ENCODE measurements at regions not wholly inside any gene's neighbourhood (a gene's known extent, or its start where the extent isn't known, plus 50 kb on each side); places are given as distances from the start of the nearest gene placed in this dataset.
"Not testable (repeated sequence)": the region's sequence is repeated elsewhere in the genome, so short reads cannot be mapped to it uniquely, and the experiment has no call there.

DNA sequence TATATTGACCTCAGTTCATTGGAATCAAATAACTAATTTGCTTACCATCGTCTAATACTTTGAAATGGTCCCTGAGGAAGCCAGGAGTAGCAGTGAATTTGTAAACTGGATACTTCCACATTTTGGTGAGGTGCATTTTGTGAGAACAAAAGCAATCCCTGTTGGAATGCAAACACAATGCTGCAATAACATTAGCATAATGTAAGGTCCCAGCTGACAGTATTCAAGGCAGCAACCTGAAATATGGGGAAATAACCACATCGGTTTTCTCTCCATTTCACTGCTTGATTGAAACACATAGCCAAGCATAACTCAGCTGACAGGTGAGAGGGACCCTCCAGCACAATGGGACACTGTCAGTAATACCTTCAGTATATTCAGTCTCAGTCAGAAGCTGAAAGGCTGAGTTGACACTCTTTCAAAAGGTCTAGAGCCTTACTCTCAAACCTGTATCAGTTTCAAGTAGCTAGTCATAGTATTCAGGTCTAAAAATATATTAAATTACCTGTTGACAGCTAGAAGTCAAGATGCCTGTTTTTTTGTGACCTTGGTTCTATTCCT, 1311.9 kb upstream of the NRXN1 start:
- no peak for DNase-seq

DNA sequence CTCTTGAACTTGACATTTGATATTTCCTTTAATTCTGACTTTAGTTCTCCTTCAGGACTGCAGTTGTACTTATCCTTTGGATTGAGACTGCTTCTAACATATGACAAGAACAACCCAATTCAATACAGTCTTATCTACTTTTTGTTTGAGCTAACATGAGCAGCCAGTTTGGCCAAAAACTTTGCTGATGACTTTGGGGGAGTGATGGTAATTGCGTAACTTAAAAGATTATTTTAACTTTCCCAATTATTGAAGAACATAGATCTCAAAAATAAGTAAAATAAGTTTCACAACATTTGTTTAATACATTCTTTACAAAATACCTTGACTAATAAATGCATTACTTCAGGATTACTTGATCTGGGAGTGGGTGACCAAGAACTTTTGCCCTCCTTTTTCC, 1311.1 kb upstream of the NRXN1 start:
- DNase-seq: no peak

DNA sequence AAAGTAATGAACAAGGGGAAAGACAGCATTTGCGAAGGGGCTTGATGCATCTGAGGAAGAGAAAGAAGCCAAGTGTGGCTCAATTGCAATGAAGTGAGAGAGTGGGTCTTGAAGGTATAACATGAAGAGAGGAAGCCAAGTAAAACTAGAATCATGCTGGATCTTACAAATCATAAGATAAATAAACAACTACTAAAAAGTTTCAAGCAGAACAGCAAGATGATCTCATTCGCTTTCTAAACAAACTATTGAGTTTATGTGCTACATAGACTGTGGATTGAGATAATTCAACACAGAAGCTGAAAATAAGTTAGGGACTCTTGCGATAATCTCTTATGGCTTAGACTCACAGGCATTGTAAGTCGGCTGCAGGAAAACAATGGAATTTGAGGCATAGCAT, 1310.5 kb upstream of the NRXN1 start:
- DNase-seq: no peak

DNA sequence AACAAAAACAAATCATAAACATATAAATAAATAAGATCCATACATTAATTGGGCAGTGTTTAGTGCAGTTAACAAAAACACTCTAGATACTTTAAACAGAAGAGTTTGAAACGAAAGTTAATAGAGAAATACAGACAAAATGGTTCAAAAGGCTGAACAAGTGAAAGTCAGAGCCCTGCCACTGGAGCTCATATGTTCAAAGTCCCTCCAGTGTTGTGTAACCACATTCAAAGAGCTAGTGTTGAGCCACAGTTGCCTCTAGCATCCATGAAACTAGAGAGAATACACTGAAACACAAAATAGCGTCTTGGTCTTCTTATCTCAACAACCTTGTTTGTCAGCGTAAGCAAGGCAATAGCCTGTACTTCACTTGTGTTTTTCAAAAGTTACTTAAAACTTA, 1309.8 kb upstream of the NRXN1 start:
- no peak for DNase-seq

DNA sequence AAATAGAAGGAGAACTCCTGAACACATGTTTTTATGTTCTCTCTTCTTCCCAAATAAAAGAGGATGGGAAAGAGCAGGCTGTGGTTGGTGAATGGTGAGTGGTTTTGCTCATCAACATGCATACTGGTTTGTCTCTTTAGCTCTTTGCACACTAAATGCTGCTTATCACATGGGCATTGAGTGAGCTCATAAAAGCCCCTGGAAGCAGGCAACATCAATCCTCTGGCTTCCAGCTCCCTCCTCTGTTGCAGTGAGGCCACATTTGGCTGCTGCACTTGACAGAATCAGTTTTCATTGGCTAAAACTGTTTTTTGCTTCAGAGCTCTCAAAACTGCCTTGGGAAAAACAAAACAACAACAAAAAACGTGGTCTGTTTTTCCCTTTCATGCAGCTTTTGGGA, 1308.2 kb upstream of the NRXN1 start:
- no peak for DNase-seq

DNA sequence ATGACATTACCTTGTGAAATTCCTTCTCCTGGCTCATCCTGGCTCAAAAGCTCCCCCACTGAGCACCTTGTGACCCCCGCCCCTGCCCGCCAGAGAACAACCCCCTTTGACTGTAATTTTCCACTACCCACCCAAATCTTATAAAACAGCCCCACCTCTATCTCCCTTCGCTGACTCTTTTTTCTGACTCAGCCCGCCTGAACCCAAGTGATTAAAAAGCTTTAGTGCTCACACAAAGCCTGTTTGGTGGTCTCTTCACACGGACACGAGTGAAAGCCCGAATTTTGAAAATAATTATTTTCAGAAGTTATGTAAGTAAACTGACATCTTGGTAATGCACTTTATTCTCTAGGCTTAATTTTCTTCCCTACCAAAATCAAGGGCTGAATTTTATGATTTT, 1305.9 kb upstream of the NRXN1 start:
- not testable (repeated sequence) for DNase-seq

DNA sequence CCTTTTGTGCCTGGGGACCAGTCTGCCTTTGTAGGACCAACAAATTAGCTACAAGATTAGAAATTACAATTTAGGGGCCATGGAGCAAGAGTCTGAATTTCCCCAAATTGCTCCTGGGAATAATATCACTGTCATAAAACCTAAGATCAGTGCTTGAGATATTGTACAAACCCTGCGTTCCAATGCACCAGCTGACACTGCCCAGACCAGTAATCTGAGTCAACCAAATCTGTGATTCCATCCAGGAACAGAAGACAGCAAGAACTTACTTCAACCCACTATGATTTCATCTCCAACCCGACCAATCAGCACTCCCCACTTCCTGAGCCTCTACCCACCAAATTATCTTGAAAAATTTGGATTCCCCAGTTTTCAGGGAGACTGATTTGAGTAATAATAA, 1305.0 kb upstream of the NRXN1 start:
- no peak for DNase-seq

DNA sequence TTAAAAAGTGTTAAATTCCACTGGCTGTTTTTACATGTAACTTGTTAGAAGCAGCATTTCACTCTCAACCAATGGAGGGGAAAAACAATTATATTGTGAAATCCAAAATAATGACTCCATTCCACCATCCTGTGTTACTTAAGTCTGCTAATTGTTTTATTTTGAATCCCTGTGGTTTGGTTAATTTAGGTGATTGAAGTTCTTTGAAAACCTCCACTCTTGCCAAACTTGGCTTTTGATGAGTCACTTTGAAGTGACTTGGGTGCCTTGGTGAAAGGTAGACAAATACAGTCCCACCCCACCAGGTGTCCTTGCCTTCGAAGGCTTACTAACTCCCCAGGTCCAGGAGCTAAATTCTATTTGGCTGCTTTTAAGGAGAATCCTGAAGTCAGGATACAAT, 1303.8 kb upstream of the NRXN1 start:
- no peak for DNase-seq

DNA sequence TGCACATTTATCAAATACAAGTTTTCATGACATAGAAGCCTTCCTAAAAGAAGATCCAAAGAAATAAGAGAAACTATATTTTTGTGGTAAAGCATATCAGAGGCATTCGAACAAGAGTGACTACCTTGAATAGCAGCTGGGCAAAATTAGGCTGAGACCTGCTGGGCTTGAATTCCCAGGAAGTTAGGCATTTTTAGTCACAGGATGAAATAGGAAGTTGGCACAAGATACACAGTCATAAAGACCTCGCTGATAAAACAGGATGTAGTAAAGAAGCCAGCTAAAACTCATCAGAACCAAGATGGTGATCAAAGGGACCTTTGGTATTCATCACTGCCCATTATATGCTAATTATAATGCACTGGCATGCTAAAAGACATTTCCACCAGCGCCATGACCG, 1302.3 kb upstream of the NRXN1 start:
- no peak for DNase-seq

DNA sequence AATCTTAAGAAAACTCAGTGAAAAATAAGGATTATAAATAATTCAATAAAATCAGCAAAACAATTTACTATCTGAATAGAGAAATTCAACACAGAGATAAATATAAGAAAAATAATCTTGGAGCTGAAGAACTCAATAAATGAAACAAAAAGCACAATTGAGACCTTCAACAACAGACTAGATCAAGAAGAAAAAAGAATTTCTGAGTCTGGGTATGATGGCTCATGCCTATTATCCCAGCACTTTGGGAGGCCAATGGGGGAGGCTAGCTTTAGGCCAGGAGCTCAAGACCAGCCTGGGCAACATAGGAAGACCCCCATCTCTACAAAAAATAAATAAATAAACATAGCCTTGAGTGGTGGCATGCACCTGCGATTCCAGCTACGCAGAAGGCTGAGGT, 1295.7 kb upstream of the NRXN1 start:
- DNase-seq: no peak

DNA sequence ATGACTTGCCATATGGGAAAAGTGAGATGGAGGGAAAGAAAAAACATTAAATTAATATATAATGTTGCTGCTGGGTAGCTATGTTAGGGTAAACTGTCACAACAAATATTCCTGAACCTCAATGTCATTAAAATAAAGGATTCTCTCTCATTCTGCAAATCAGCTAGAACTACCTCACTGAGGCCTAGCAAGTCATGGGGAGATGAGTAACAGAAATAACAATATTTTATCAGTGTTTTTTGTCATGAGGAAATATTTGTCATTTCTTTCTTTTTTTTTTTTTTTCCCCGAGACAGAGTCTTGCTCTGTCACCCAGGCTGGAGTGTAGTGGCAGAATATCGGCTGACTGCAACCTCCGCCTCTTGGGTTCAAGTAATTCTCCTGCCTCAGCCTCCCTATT, 1282.3 kb upstream of the NRXN1 start:
- no peak for DNase-seq

DNA sequence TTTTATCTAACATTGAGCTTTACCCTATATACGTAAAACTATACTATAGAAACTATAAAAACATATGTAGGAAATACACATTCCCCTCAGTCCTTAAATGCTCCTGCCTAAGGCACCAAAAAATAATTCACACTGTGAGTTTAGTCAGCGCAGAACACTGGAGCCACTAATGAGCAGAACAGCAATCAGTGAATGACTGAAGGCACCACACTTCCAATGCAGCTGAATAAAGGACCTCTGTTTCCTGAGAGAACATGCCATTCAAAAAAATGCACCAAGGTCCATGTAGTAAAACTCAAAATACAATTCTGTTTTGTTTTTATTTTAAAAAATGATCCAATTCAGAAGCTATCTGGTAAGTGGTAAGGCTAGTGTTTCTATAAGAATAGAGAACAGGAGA, 1280.6 kb upstream of the NRXN1 start:
- no peak for DNase-seq

DNA sequence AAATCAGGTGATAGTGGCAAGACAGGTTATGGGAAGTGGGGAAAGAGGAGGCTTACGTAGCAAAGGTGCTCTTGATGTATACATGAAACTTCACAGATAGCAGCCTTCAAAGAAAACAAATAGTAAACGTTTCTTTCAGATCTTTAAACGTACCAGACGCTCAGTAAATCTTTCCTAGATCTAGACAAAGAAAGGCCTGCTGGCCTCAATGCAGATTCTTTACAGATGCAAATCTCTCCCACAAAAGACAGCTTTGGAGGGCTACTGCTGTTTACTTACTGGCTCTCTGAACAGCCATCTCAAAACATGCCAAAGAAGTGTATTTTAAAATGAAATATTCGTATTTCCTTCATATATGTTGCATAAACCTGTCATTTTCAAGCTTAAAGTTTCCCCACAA, 1279.9 kb upstream of the NRXN1 start:
- DNase-seq: no peak

DNA sequence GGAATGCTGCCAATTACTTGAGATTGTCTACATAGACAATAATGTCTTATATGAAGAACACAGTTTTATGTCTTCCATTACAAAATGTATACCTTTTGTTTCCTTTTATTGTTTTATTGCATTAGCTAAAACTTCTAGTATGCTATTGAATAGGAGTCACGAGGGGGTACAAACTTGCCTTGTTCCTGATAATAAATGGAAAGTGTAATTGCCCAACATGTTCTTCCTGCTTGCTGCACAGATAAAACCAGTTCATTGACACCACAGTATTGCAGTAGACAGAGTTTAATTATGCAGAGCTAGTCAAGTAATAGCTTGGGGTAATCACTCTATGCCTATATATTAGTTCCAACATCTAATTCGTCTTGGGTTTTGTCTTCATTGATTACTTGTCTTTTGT, 1276.2 kb upstream of the NRXN1 start:
- no peak for DNase-seq

DNA sequence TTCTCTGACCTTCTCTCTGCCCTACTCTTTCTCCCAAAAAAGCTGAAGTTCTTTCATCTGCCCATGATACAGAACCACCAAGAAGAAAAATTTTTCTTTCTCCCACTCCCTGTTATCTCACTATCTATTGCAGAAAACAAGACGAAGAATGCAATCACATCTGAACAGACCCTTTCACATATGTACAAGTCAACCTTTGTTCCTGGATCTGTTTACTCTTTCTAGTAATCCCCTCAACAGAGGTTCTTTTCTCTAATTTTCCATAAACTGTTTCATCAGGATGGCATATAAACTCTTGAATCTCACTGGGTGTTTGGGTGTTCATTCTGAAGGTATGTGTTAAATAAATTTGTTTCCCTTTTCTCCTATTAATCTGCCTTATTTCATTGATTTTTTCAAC, 1262.7 kb upstream of the NRXN1 start:
- DNase-seq: no peak

DNA sequence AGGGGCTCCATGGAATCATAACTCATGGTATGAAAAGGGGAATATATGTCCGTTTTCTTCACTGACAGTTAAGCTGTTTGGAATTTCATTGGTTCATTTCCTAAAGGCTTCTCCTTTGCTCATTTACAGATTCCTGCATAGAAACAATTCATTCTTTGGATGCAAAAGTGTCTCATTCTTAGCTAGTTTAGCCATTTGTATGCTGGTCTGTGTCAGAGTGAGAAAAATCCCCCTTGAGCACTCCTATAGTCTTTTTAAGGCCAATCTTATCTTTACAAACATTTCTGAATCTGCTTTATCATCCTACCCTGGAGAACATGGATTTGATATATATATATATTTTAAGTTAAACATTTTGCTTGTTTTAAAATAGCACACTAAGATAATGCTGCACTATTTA, 1260.9 kb upstream of the NRXN1 start:
- DNase-seq: no peak

DNA sequence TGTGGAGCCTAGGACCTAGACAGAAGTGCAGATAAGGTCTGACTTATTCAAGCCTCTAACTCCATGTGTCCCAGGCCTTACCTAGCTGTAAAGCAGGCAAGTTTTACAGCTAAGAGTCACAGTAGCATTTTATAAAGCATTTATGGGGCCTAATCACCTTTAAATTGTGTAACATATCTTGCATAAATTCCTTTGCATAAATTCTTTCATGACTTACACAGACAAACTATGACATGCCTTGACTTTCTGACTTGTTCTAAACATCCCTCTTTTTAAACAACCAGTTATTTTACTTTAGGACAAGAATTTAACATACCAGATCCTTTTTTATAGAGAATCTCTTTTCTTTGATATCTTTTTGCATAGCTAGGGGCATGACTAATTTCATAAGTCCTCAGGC, 1257.8 kb upstream of the NRXN1 start:
- DNase-seq: no peak

DNA sequence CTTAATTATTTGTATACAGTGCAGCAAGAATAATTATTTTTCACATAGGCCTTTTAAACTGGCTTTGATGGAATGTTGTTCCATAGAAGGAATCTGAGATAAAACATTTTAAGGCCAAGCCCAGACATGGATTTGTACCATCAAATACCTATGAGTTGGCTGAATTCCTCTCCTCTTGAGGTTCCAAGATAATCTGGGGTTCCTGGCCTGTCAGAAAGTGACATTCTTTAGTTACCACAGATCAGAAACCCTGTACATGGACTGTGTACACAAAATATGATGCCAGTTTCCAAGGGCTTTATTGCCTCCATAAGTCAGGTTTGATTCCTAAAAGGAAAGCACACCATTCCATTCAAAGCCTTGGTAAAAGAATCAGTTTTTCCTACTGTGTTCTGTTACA, 1256.7 kb upstream of the NRXN1 start:
- no peak for DNase-seq

DNA sequence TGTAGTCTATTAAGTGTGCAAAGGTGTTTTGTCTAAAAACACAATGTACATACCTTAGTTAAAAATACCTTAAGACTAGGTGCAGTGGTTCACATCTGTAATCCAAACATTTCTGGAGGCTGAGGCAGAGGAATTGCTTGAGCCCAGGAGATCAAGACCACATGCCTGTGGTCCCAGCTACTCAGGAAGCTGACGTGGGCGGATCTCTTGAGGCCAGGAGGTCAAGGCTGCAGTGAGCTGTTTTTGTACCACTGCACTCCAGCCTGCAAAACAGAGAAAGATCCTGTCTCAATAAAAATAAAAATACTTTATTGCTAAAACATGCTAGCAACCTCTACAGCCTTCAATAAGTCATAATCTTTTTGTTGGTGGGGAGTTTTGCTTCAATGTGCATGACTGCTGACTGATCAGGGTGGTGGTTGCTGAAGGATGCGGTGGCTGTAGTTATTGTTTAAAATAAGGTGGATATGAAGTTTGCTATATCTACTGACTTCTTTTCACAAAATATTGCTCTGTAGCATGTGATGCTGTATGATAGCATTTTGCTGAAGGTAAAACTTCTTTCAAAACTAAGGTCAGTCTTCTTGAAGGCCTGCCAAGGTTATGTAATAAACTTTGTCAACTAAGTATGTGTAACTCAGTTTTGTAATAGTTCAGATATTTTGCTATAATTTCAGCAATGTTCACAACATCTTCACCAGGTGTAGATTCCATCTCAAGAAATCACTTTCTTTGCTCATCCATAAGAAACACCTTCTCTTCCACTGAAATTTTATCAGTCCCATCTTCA, 1238.0 kb upstream of the NRXN1 start:
- DNase-seq: no peak

DNA sequence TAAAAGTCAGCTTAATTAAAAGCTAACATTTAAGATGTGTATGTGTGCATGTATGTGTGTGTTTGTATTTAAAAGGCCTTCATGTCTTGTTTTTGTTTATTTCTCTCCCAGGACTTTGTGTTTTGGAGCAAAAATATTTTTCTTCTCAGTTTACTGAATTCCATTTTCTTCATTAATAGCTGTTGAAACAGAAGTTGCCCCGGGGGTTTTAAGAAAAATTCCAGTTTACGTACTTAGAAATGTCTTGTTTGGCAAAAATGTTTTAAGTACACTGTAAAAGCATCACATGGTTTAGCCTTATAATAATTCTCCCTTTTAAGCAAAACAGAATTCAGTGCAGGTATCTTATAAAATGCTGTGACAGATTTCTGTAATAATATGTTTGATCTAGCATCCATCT, 1233.0 kb upstream of the NRXN1 start:
- DNase-seq: no peak

DNA sequence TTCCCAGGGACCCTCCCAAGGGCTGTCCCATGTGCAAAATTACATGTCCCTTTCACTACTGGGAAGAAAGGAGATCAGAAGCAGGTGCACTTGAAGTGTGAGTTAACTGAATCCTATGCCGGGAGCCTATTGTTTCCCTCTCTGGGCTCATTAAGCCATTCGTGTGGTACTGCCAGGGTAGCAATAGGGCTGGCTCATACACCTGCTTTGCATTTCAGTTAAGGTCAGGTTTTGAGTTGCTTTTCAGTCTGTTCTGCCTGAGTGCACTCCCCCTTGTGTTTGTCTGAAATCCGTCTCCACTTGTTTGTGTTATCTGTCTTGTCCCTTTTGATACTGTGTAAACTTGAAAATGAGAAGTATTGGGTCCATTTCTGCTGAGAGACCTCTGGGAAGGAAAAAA, 1232.6 kb upstream of the NRXN1 start:
- DNase-seq: no peak

DNA sequence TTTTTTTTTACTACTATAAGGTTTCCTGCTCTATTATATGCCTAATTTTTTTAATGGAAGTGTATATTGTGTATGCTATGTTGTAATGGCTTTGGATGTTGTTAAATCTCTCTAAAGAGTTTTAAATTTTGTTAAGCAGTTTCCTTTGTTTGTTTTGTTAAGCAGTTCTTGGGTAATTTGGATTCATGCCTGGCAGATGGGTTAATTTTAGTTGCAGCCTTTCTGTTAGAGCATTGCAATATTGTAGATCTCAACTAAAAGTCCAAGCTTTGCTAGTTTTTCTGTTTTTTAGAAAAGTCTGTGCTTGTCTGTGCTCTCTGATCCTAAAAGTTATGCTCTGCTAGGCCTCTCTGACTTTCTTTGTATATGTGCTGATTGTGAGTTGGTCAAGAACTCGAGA, 1229.0 kb upstream of the NRXN1 start:
- no peak for DNase-seq

DNA sequence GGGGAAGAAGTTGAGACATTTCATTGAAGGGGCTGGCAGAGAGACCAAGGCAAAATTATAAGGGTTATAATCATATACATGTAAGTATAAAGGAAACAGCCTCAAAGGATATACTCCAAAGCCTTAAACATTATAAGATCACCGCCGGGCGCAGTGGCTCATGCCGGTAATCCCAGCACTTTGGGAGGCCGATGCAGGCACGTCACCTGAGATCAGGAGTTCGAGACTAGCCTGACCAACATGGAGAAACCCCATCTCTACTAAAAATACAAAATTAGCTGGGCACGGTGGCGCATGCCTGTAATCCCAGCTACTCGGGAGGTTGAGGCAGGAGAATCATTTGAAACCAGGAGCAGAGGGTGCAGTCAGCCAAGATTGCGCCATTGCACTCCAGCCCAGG, 1227.0 kb upstream of the NRXN1 start:
- DNase-seq: not testable (repeated sequence)

DNA sequence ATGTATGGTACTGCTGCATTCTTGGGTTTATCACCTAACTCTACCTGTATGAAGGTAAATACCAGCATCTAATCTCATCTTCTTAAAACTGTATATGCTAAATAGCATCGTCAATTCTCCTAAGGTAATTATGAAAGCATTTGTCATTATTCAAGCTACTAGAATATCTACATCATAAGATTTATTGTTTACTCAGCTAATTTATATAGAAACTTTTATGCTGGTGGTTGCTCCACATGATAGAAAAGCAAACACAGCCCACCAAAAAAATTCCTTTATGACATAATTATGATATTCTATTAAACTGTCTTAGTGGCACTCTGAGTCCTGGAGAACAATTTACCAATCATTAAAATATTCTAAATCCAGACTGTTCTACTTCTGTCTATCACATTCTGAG, 1226.1 kb upstream of the NRXN1 start:
- no peak for DNase-seq

DNA sequence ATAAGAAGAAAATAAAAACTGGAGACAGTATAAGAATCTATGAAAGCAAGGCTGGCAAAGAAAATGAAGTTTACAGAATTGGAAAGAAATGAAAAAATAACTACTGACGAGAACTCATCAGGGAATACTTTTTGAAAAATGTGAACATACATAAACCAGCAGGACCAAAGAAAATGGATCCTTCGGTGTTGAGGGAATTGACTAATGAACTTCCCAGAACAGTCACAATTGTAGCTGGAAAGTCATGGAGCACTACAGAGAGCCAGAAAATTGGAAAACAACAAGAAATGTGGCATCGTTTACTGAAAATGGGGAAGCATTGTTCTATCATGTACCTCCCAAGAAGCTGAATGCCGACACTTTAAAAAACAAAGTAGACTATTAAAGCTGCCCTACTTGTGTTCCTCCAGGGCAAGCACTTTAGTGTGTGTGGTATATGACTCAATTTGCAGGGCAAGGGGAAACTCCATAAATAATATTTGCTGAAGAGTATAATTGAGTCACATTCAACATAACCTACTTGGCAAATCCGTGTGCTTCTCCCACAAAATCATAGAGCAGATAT, 1221.6 kb upstream of the NRXN1 start:
- no peak for DNase-seq
